Effector memory CD8-positive, alpha-beta T cell (primary cell): ENCODE measurements at regions not wholly inside any gene's neighbourhood (a gene's known extent, or its start where the extent isn't known, plus 50 kb on each side); places are given as distances from the start of the nearest gene placed in this dataset.

Experiments
- ATAC-seq: fragments of 150-1000 bp; cut with Tn5 transposase; replicated peaks from 2 replicates; pipeline ENCODE4 v1.10.0; 2021; ENCODE audit warnings: mild to moderate bottlenecking, moderate library complexity
- DNase-seq, 3 experiments: peaks; one replicate each; pipeline ENCODE4 v3.0.0; 2021
- H3K27ac Mint-ChIP-seq, 2 donors: one replicate each; pipeline ENCODE4 v1.8.0; 2022; ENCODE audit warnings: mild to moderate bottlenecking in 2 of 2, mixed read lengths in 2 of 2, moderate library complexity in 2 of 2
- H3K27me3 Mint-ChIP-seq, 2 donors: one replicate each; pipeline ENCODE4 v1.8.0; 2022; ENCODE audit warnings: mixed read lengths in 2 of 2
- H3K36me3 Mint-ChIP-seq: one replicate; pipeline ENCODE4 v1.8.0; 2022; ENCODE audit warnings: mild to moderate bottlenecking, moderate library complexity, mixed read lengths; ENCODE audit not compliant: insufficient read depth
- H3K4me1 Mint-ChIP-seq, 2 donors: one replicate each; pipeline ENCODE4 v1.8.0; 2022; ENCODE audit warnings: low read depth in 2 of 2, mixed read lengths in 2 of 2
- H3K4me3 Mint-ChIP-seq, 2 donors: one replicate each; pipeline ENCODE4 v1.8.0; 2022; ENCODE audit warnings: mild to moderate bottlenecking in 2 of 2, mixed read lengths in 2 of 2, moderate library complexity in 2 of 2
- H3K9me3 Mint-ChIP-seq, 2 donors: one replicate each; pipeline ENCODE4 v1.8.0; 2022; ENCODE audit warnings: mixed read lengths in 2 of 2

GRCh38 chr2:120552800-120553481, 182.7 kb upstream of the GLI2 start:
- no peaks in the 10 kb centered on the region for H3K9me3 Mint-ChIP-seq
- no peak for DNase-seq

GRCh38 chr2:120554625-120555032, 181.0 kb upstream of the GLI2 start:
- Mint-ChIP-seq H3K36me3 (no peaks in the 10 kb centered on the region), H3K4me3 (no peak overlapping the region), H3K9me3 (no peaks in the 10 kb centered on the region), H3K4me1 (peaks cover 0 to 9% of the 10 kb centered on the region in 2 donors), H3K27ac (no peak overlapping the region), H3K27me3 (peaks cover 26 to 77% of the 10 kb centered on the region in 2 donors)
- ATAC-seq (no peak), DNase-seq (no peak)

More at GRCh38 chr2:120552800-120553481, 182.7 kb upstream of the GLI2 start:
- H3K27ac Mint-ChIP-seq = no peak overlapping the region
- peaks cover 16 to 60% of the 10 kb centered on the region in 2 donors for H3K27me3 Mint-ChIP-seq
- H3K4me3 Mint-ChIP-seq = no peak overlapping the region
- no peaks in the 10 kb centered on the region for H3K36me3 Mint-ChIP-seq
- no peak for ATAC-seq
- peaks cover 0 to 9% of the 10 kb centered on the region in 2 donors for H3K4me1 Mint-ChIP-seq

- no peaks in the 10 kb centered on the region for H3K9me3 Mint-ChIP-seq
- peaks cover 26 to 82% of the 10 kb centered on the region in 2 donors for H3K27me3 Mint-ChIP-seq
These were observed 180.6 kb upstream of the GLI2 start for GRCh38 chr2:120555092-120555491.

GRCh38 chr2:120556911-120557310, 178.8 kb upstream of the GLI2 start:
- Mint-ChIP-seq H3K9me3 (no peaks in the 10 kb centered on the region), H3K27me3 (peaks cover 26 to 97% of the 10 kb centered on the region in 2 donors)

More at GRCh38 chr2:120555092-120555491, 180.6 kb upstream of the GLI2 start:
- DNase-seq (no peak), ATAC-seq (no peak)
- H3K36me3 Mint-ChIP-seq = no peaks in the 10 kb centered on the region
- peaks cover 0 to 9% of the 10 kb centered on the region in 2 donors for H3K4me1 Mint-ChIP-seq
- no peak overlapping the region for H3K27ac Mint-ChIP-seq
- no peak overlapping the region for H3K4me3 Mint-ChIP-seq

GRCh38 chr2:120558847-120559246, 176.8 kb upstream of the GLI2 start:
- peaks cover 25 to 91% of the 10 kb centered on the region in 2 donors for H3K27me3 Mint-ChIP-seq
- H3K4me1 Mint-ChIP-seq = peaks cover 0 to 4% of the 10 kb centered on the region in 2 donors
- H3K9me3 Mint-ChIP-seq = no peaks in the 10 kb centered on the region
- ATAC-seq = no peak
- DNase-seq = no peak
- no peak overlapping the region for H3K27ac Mint-ChIP-seq
- no peaks in the 10 kb centered on the region for H3K36me3 Mint-ChIP-seq
- no peak overlapping the region for H3K4me3 Mint-ChIP-seq

More at GRCh38 chr2:120556911-120557310, 178.8 kb upstream of the GLI2 start:
- DNase-seq = no peak
- H3K4me1 Mint-ChIP-seq = peaks cover 0 to 9% of the 10 kb centered on the region in 2 donors
- H3K27ac Mint-ChIP-seq = no peak overlapping the region
- no peaks in the 10 kb centered on the region for H3K36me3 Mint-ChIP-seq
- no peak overlapping the region for H3K4me3 Mint-ChIP-seq
- no peak for ATAC-seq

- Mint-ChIP-seq H3K4me3 (no peak overlapping the region), H3K4me1 (peaks cover 0 to 4% of the 10 kb centered on the region in 2 donors), H3K9me3 (no peaks in the 10 kb centered on the region), H3K36me3 (no peaks in the 10 kb centered on the region), H3K27ac (no peak overlapping the region), H3K27me3 (peaks cover 24 to 87% of the 10 kb centered on the region in 2 donors)
- ATAC-seq (no peak), DNase-seq (no peak)
These were observed 176.3 kb upstream of the GLI2 start for GRCh38 chr2:120559401-120559800.

- H3K4me1 Mint-ChIP-seq = peaks cover 0 to 4% of the 10 kb centered on the region in 2 donors
- H3K27ac Mint-ChIP-seq = no peak overlapping the region
- peaks cover 20 to 77% of the 10 kb centered on the region in 2 donors for H3K27me3 Mint-ChIP-seq
- H3K9me3 Mint-ChIP-seq = no peaks in the 10 kb centered on the region
- ATAC-seq (no peak), DNase-seq (no peak)
- no peaks in the 10 kb centered on the region for H3K36me3 Mint-ChIP-seq
- H3K4me3 Mint-ChIP-seq = no peak overlapping the region
These were observed 175.3 kb upstream of the GLI2 start for GRCh38 chr2:120560330-120560729.

GRCh38 chr2:120561379-120562035, 174.2 kb upstream of the GLI2 start:
- ATAC-seq (no peak), DNase-seq (no peak)
- Mint-ChIP-seq H3K4me1 (peaks cover 0 to 4% of the 10 kb centered on the region in 2 donors), H3K27me3 (peaks cover 20 to 67% of the 10 kb centered on the region in 2 donors), H3K4me3 (no peak overlapping the region), H3K27ac (no peak overlapping the region), H3K36me3 (no peaks in the 10 kb centered on the region), H3K9me3 (no peaks in the 10 kb centered on the region)

- Mint-ChIP-seq H3K9me3 (no peaks in the 10 kb centered on the region), H3K36me3 (no peaks in the 10 kb centered on the region), H3K4me1 (no peaks in the 10 kb centered on the region), H3K27ac (no peak overlapping the region), H3K4me3 (no peak overlapping the region), H3K27me3 (peaks cover 22 to 65% of the 10 kb centered on the region in 2 donors)
- ATAC-seq (no peak), DNase-seq (no peak)
These were observed 173.3 kb upstream of the GLI2 start for GRCh38 chr2:120562218-120563005.

- H3K9me3 Mint-ChIP-seq = no peaks in the 10 kb centered on the region
- no peak for DNase-seq
- H3K36me3 Mint-ChIP-seq = peaks cover 3% of the 10 kb centered on the region
- H3K4me1 Mint-ChIP-seq = no peaks in the 10 kb centered on the region
- H3K27me3 Mint-ChIP-seq = peaks cover 15 to 65% of the 10 kb centered on the region in 2 donors
- ATAC-seq = no peak
- H3K27ac Mint-ChIP-seq = no peak overlapping the region
- H3K4me3 Mint-ChIP-seq = no peak overlapping the region
These were observed 172.1 kb upstream of the GLI2 start for GRCh38 chr2:120563616-120564015.

- no peak overlapping the region for H3K27ac Mint-ChIP-seq
- peaks cover 3% of the 10 kb centered on the region for H3K36me3 Mint-ChIP-seq
- no peaks in the 10 kb centered on the region for H3K4me1 Mint-ChIP-seq
- H3K9me3 Mint-ChIP-seq = no peaks in the 10 kb centered on the region
- peaks cover 12 to 65% of the 10 kb centered on the region in 2 donors for H3K27me3 Mint-ChIP-seq
- no peak overlapping the region for H3K4me3 Mint-ChIP-seq
- DNase-seq (no peak), ATAC-seq (no peak)
These were observed 171.2 kb upstream of the GLI2 start for GRCh38 chr2:120564213-120565094.

GRCh38 chr2:120565095-120565460, 170.6 kb upstream of the GLI2 start:
- Mint-ChIP-seq H3K4me1 (no peaks in the 10 kb centered on the region), H3K4me3 (no peak overlapping the region), H3K36me3 (peaks cover 3% of the 10 kb centered on the region), H3K27me3 (peaks cover 12 to 65% of the 10 kb centered on the region in 2 donors), H3K27ac (no peak overlapping the region), H3K9me3 (no peaks in the 10 kb centered on the region)
- DNase-seq = no peak
- no peak for ATAC-seq

GRCh38 chr2:120565929-120566328, 169.7 kb upstream of the GLI2 start:
- Mint-ChIP-seq H3K4me1 (no peaks in the 10 kb centered on the region), H3K27me3 (peaks cover 18 to 61% of the 10 kb centered on the region in 2 donors), H3K4me3 (no peak overlapping the region), H3K36me3 (peaks cover 3% of the 10 kb centered on the region), H3K9me3 (no peaks in the 10 kb centered on the region), H3K27ac (no peak overlapping the region)
- ATAC-seq = no peak
- DNase-seq = no peak
